ENCODE measurements at regions not wholly inside any gene's neighbourhood (a gene's known extent, or its start where the extent isn't known, plus 50 kb on each side); places are given as distances from the start of the nearest gene placed in this dataset.
A peak's percentile ranks its signal among the peaks of the same experiment; 100 is the strongest.

- peak overlapping the region; percentile 31 to 73 (median 54) for H3K4me2 ChIP-seq
- peak overlapping the region in 9 of 11 experiments; percentile 4 to 74 (median 63); a peak in 13 of 22 replicates for H3K27ac ChIP-seq
- no peaks in the 10 kb centered on the region for H3K27me3 ChIP-seq
- H4K20me1 ChIP-seq: no peaks in the 10 kb centered on the region
- no peak overlapping the region for H3K4me3 ChIP-seq
- peak in 8 of 11 experiments; percentile 46 to 86 (median 74); a peak in 14 of 22 replicates for TF ChIP-seq Cebpa-rat (IDR thresholded peaks at IDR 0.05)
- H3K9ac ChIP-seq: peak overlapping the region in 3 of 11 experiments; percentile 37 to 50 (median 45); a peak in 4 of 22 replicates
- no peaks in the 10 kb centered on the region for H3K9me3 ChIP-seq (replicated peaks in 1 of 11)
- H3K4me1 ChIP-seq: peaks cover 21 to 38% (median 26%) of the 10 kb centered on the region in 10 experiments
- H3K36me3 ChIP-seq: no peaks in the 10 kb centered on the region
Measured at GRCh38 chr7:96538632-96539031, 171.0 kb downstream of the SEM1 start.

- TF ChIP-seq Cebpa-rat (IDR thresholded peaks at IDR 0.05): no peak
- Histone ChIP-seq H3K9ac (no peak overlapping the region), H3K4me2 (no peak overlapping the region)
Measured at GRCh38 chr7:96534221-96534620, 175.4 kb downstream of the SEM1 start.

GRCh38 chr7:96532428-96532935 is 177.2 kb downstream of the SEM1 start:
- peaks cover 0 to 4% (median 0%) of the 10 kb centered on the region in 10 experiments; a peak in 2 of 20 replicates for H3K4me1 ChIP-seq
- no peaks in the 10 kb centered on the region for H3K36me3 ChIP-seq
- no peak overlapping the region for H3K27ac ChIP-seq
- no peaks in the 10 kb centered on the region for H4K20me1 ChIP-seq
- H3K9ac ChIP-seq: no peak overlapping the region
- no peak overlapping the region for H3K4me2 ChIP-seq
- H3K27me3 ChIP-seq: no peaks in the 10 kb centered on the region
- no peaks in the 10 kb centered on the region for H3K9me3 ChIP-seq (replicated peaks in 1 of 11)
- no peak for TF ChIP-seq Cebpa-rat (IDR thresholded peaks at IDR 0.05)
- no peak overlapping the region for H3K4me3 ChIP-seq

More at GRCh38 chr7:96534221-96534620, 175.4 kb downstream of the SEM1 start:
- Histone ChIP-seq H3K27me3 (no peaks in the 10 kb centered on the region), H3K36me3 (no peaks in the 10 kb centered on the region), H3K4me1 (peaks cover 11 to 21% (median 13%) of the 10 kb centered on the region in 10 experiments), H4K20me1 (no peaks in the 10 kb centered on the region), H3K9me3 (replicated peaks in 1 of 11) (no peaks in the 10 kb centered on the region), H3K27ac (no peak overlapping the region), H3K4me3 (no peak overlapping the region)

GRCh38 chr7:96531331-96531730 is 178.3 kb downstream of the SEM1 start:
- Histone ChIP-seq H3K4me1 (no peaks in the 10 kb centered on the region), H4K20me1 (no peaks in the 10 kb centered on the region), H3K9me3 (replicated peaks in 1 of 11) (no peaks in the 10 kb centered on the region), H3K27ac (no peak overlapping the region), H3K27me3 (no peaks in the 10 kb centered on the region), H3K9ac (no peak overlapping the region), H3K36me3 (no peaks in the 10 kb centered on the region), H3K4me2 (no peak overlapping the region), H3K4me3 (no peak overlapping the region)
- TF ChIP-seq Cebpa-rat (IDR thresholded peaks at IDR 0.05): no peak

GRCh38 chr7:96530786-96531185 is 178.9 kb downstream of the SEM1 start:
- no peaks in the 10 kb centered on the region for H3K9me3 ChIP-seq (replicated peaks in 1 of 11)
- no peak overlapping the region for H3K4me2 ChIP-seq
- no peak overlapping the region for H3K27ac ChIP-seq
- no peaks in the 10 kb centered on the region for H4K20me1 ChIP-seq
- H3K27me3 ChIP-seq: no peaks in the 10 kb centered on the region
- no peaks in the 10 kb centered on the region for H3K4me1 ChIP-seq
- no peak overlapping the region for H3K9ac ChIP-seq
- H3K4me3 ChIP-seq: no peak overlapping the region
- no peaks in the 10 kb centered on the region for H3K36me3 ChIP-seq
- TF ChIP-seq Cebpa-rat (IDR thresholded peaks at IDR 0.05): no peak

GRCh38 chr7:96527133-96527827 is 182.4 kb downstream of the SEM1 start:
- TF ChIP-seq Cebpa-rat (IDR thresholded peaks at IDR 0.05): no peak

GRCh38 chr7:96526496-96526895 is 183.2 kb downstream of the SEM1 start:
- H3K4me2 ChIP-seq: no peak overlapping the region
- no peaks in the 10 kb centered on the region for H3K36me3 ChIP-seq
- TF ChIP-seq Cebpa-rat (IDR thresholded peaks at IDR 0.05): no peak
- no peaks in the 10 kb centered on the region for H3K4me1 ChIP-seq
- no peaks in the 10 kb centered on the region for H3K27me3 ChIP-seq
- H3K9ac ChIP-seq: no peak overlapping the region
- H4K20me1 ChIP-seq: no peaks in the 10 kb centered on the region
- H3K4me3 ChIP-seq: no peak overlapping the region
- H3K9me3 ChIP-seq (replicated peaks in 1 of 11): no peaks in the 10 kb centered on the region
- no peak overlapping the region for H3K27ac ChIP-seq

More at GRCh38 chr7:96527133-96527827, 182.4 kb downstream of the SEM1 start:
- no peaks in the 10 kb centered on the region for H3K4me1 ChIP-seq
- H3K9ac ChIP-seq: no peak overlapping the region
- no peaks in the 10 kb centered on the region for H3K9me3 ChIP-seq (replicated peaks in 1 of 11)
- H3K36me3 ChIP-seq: no peaks in the 10 kb centered on the region
- H4K20me1 ChIP-seq: no peaks in the 10 kb centered on the region
- no peak overlapping the region for H3K4me3 ChIP-seq
- H3K27ac ChIP-seq: no peak overlapping the region
- no peak overlapping the region for H3K4me2 ChIP-seq
- H3K27me3 ChIP-seq: no peaks in the 10 kb centered on the region

GRCh38 chr7:96521068-96521894 is 188.4 kb downstream of the SEM1 start:
- no peak for TF ChIP-seq Cebpa-rat (IDR thresholded peaks at IDR 0.05)
- no peaks in the 10 kb centered on the region for H4K20me1 ChIP-seq
- H3K27me3 ChIP-seq: no peaks in the 10 kb centered on the region
- no peak overlapping the region for H3K9ac ChIP-seq
- H3K9me3 ChIP-seq (replicated peaks in 1 of 11): no peaks in the 10 kb centered on the region
- H3K36me3 ChIP-seq: no peaks in the 10 kb centered on the region
- no peak overlapping the region for H3K4me2 ChIP-seq
- no peaks in the 10 kb centered on the region for H3K4me1 ChIP-seq
- H3K27ac ChIP-seq: no peak overlapping the region
- H3K4me3 ChIP-seq: no peak overlapping the region

- no peak for TF ChIP-seq Cebpa-rat (IDR thresholded peaks at IDR 0.05)
- Histone ChIP-seq H3K4me1 (no peaks in the 10 kb centered on the region), H3K27ac (no peak overlapping the region), H3K9me3 (replicated peaks in 1 of 11) (no peaks in the 10 kb centered on the region), H3K4me3 (no peak overlapping the region), H3K27me3 (no peaks in the 10 kb centered on the region), H4K20me1 (no peaks in the 10 kb centered on the region), H3K36me3 (no peaks in the 10 kb centered on the region), H3K9ac (no peak overlapping the region), H3K4me2 (no peak overlapping the region)
Measured at GRCh38 chr7:96508371-96508770, 186.5 kb upstream of the SLC25A13 start.
